ENCODE measurements at regions not wholly inside any gene's neighbourhood (a gene's known extent, or its start where the extent isn't known, plus 50 kb on each side); places are given as distances from the start of the nearest gene placed in this dataset.
A peak's percentile ranks its signal among the peaks of the same experiment; 100 is the strongest.
"Not testable (repeated sequence)": the region's sequence is repeated elsewhere in the genome, so short reads cannot be mapped to it uniquely, and the experiment has no call there.

DNA sequence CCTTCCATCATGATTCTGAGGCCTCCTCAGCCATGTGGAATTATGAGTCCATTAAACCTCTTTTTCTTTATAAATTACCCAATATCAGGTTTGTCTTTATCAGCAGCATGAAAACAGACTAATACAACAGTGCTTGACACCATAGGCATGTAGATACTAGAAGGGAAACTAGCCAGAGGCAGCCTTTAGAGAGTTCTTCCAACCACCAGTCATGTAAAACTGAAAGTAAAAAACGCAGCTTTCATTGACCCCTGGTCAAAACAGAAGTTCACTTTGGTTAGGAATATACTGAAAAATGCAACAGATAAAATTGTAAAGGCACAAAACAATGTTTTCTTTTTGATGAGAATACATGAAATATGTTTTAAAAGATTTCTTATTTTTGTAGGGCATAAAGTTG, 122.8 kb upstream of the L3MBTL4 start:
- no peak for ATAC-seq

- not testable (repeated sequence) for ATAC-seq
Observed at GRCh38 chr18:6541131-6541679, 126.5 kb upstream of the L3MBTL4 start.

DNA sequence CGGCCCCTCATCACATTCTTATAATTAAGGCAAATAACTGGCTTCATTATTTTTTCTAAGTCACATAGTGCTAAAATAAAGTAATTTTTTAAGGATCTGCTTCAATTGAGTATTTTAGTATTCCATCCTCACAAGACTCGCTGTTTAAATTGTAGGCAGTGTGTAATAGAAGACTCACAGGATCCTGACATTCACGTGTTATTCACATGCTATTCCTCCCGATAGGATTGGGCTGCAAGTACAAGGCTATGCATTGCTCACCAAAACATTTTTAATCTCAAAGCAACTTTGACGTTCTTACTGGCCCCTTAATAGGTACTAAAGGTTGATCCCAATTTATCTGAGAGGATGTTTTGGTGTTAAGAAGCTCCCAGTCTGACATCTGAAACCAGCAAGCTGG, 127.6 kb upstream of the L3MBTL4 start:
- no peak for ATAC-seq

DNA sequence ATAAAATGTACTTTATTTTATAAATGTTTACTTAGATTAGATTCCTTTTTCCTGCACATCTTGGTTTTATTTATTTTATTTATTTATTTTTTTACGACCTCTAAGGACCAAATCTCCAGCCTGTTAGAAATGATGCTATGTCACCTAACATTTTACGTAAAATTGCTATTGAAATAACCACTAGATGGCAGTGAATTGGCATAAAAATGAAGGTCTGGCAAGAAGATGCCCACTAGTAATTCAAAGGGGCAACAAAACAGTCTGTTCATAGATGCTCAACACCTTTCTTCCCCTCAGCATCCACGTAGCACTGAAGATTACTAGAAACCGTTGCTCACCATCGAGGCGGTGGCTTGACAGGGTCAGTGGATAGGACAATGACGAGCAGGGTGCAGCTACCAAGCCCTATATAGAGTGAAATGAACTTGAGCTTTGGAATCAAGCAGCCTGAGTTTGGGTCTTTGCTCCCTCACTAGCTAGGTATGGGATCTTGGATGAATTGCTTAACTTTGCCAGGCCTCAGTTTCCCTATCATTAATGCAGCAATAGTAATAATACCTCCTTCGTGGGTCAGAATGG, 128.7 kb upstream of the L3MBTL4 start:
- ATAC-seq = no peak

- ATAC-seq = peak; percentile 69
Observed at GRCh38 chr18:6546229-6546628, 131.5 kb upstream of the L3MBTL4 start.

DNA sequence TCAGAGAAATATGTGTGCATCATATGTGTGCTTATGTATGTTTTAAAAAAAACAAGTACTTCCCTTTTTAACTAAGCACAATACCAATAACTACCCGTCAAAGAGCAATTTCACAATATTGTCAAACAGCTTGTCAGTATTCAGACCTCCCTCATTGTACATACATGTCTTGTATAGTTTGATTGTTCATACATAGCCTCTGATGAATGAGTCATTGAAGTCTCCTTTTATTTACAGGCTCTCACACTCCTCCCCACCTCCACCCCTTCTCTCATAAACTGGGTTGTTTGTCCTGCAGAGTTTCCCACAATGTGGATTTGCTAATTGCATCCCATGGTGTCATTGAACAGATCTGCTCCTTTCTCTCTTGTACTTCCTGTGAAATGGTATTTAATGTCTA, 132.8 kb upstream of the L3MBTL4 start:
- peak; percentile 86 for ATAC-seq

GRCh38 chr18:6553234-6553900, 138.7 kb upstream of the L3MBTL4 start:
- no peak for ATAC-seq

- no peak for ATAC-seq
Observed at GRCh38 chr18:6557057-6557769, 142.5 kb upstream of the L3MBTL4 start.

GRCh38 chr18:6557770-6558248, 143.1 kb upstream of the L3MBTL4 start:
- no peak for ATAC-seq

GRCh38 chr18:6558446-6559156, 143.9 kb upstream of the L3MBTL4 start:
- ATAC-seq = no peak

DNA sequence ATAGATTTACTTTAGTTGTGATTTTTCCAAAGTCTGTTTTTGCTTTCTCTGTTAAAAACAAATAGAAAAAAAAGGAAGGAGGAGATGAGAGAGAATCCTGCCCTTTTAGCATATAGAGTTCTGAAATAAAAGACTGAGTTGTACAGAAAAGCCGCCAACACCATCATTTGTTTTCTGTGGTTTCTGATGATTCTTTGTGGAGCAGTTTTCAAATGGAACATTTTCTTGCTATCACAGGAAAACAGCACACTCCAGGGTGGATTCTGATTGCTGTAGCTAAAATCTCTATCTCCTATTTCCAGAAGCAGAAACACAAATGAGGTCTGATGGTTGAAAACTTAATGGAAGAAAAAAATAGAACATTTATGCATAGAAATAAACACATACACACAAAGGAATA, 144.6 kb upstream of the L3MBTL4 start:
- ATAC-seq = no peak

GRCh38 chr18:6561016-6561415, 146.3 kb upstream of the L3MBTL4 start:
- ATAC-seq = peak; percentile 77

- peak; percentile 50 for ATAC-seq
Observed at GRCh38 chr18:6561420-6561861, 146.7 kb upstream of the L3MBTL4 start.

DNA sequence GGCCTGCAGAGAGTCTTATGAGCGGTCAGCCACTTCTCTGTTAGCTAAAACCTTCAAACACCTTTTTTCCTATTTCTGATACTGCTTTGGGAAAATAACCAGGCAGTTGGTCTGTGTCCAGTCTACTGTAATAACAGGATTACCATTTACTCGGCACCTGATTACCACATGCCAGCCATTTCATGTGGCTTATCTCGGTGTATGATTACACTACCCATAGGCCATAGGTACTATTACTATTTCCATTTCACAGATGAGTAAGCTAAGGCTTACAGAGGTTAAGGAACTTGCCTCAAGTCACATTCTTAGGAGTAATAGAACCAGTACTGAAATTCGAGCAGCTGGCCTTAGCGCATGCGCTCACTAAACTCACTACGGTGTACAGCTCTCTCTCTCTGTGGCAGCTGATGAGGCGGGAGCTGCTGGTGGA, 147.2 kb upstream of the L3MBTL4 start:
- ATAC-seq = peak; percentile 50

DNA sequence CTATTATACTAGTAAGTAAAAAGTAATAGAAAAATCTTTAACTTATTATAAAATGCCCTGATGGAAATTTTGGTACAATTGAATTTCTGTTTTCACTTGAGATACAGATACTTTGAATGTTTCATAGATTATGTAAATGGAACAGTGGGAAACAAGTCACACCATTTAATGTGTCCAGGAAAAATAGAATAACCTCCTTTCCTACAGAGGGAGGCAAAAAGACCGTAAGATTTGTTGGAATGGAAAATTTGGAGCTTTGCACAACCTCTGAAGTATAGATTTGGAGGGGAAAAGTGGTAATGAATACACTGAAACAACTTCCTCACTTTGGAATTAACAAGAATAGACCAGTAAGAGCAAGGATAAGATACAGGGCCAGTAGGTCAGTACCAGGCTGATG, 149.2 kb upstream of the L3MBTL4 start:
- no peak for ATAC-seq

GRCh38 chr18:6564950-6565814, 150.5 kb upstream of the L3MBTL4 start:
- no peak for ATAC-seq

- ATAC-seq = no peak
Observed at GRCh38 chr18:6565815-6566081, 151.0 kb upstream of the L3MBTL4 start.

- ATAC-seq = peak; percentile 45
Observed at GRCh38 chr18:6566338-6566911, 151.7 kb upstream of the L3MBTL4 start.

GRCh38 chr18:6569813-6570212, 155.1 kb upstream of the L3MBTL4 start:
- peak; percentile 35 for ATAC-seq

DNA sequence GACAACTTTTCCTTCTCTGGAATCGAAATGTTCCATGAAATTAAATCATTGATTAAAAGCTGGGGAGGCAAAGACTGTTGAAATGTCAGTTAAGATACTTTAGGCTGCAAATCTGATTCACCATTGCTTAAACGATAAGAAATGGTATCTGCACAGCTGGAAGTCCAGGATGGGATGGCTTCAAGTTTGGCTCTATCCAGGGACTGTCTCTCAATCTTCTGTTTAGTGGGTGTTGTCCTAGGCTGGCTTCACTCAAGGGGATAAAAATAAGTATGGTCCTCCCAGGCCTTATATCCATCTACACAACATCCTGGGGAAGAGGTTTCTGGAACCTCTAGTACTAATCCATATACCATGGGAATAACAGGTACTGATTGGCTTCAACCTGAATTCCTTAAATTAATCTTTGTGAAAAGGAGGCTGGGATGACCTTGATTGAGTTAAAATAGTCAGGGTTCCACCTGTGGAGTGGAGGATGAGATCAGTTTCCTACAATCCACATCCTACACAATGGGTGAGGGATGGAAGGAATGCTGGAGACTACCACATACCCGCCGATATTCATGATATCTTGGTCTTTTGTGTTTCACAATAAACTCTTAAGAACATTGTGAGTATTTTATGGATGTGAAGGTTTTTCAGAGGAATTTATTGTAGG, 156.0 kb upstream of the L3MBTL4 start:
- no peak for ATAC-seq

- ATAC-seq = no peak
Observed at GRCh38 chr18:6571239-6571602, 156.5 kb upstream of the L3MBTL4 start.

Measured in esophagus mucosa (tissue), 1 donor.